Astrocyte of the cerebellum (primary cell): ENCODE measurements at regions not wholly inside any gene's neighbourhood (a gene's known extent, or its start where the extent isn't known, plus 50 kb on each side); places are given as distances from the start of the nearest gene placed in this dataset.

Experiments used
- DNase-seq: peaks from one replicate; pipeline ENCODE4 v3.0.0-alpha.2; 2011; ENCODE audit warnings: low read depth
- H3K4me3 ChIP-seq: 2 replicates; pipeline ENCODE4 v1.5.1; 2011; ENCODE audit warnings: mild to moderate bottlenecking, low read depth, low read length, moderate library complexity
- CTCF ChIP-seq: IDR thresholded peaks from 2 replicates; pipeline ENCODE4 v1.5.1; 2012; ENCODE audit warnings: low read length, low read depth, moderate library complexity, mild to moderate bottlenecking; ENCODE audit errors: missing control alignments
- in situ Hi-C: cut with HindIII; loops from 2 replicates; pipeline ENCODE4 v1.10.0; 2017; ENCODE audit warnings: low sequenced_read_pairs

- no peak overlapping the region for H3K4me3 ChIP-seq
- no peak for TF ChIP-seq CTCF
- DNase-seq = no peak
- in situ Hi-C loops = no loop called here
Observed at GRCh38 chr9:86529496-86530275, 175.5 kb upstream of the TUT7 start.

- no peak for TF ChIP-seq CTCF
- DNase-seq = no peak
- H3K4me3 ChIP-seq = no peak overlapping the region
- in situ Hi-C loops = no loop called here
Observed at GRCh38 chr9:86526021-86526420, 171.8 kb upstream of the TUT7 start.

GRCh38 chr9:86525182-86525581 lies 171.0 kb upstream of the TUT7 start:
- no peak overlapping the region for H3K4me3 ChIP-seq
- TF ChIP-seq CTCF = no peak
- in situ Hi-C loops = no loop called here
- no peak for DNase-seq

- TF ChIP-seq CTCF = no peak
- in situ Hi-C loops = no loop called here
- no peak overlapping the region for H3K4me3 ChIP-seq
- DNase-seq = no peak
Observed at GRCh38 chr9:86521977-86522376, 167.8 kb upstream of the TUT7 start.

- no peak overlapping the region for H3K4me3 ChIP-seq
- DNase-seq = no peak
- no peak for TF ChIP-seq CTCF
- in situ Hi-C loops = no loop called here
Observed at GRCh38 chr9:86521322-86521721, 167.1 kb upstream of the TUT7 start.

GRCh38 chr9:86519066-86519615 lies 164.9 kb upstream of the TUT7 start:
- H3K4me3 ChIP-seq = no peak overlapping the region
- in situ Hi-C loops = no loop called here
- DNase-seq = peak; percentile 11
- no peak for TF ChIP-seq CTCF
